Activated CD4-positive, CD25-positive, alpha-beta regulatory T cell treated with anti-CD3 and anti-CD28 coated beads, Interleukin-2, amount 50 U/mL, for 24 hours (primary cell): ENCODE measurements at regions not wholly inside any gene's neighbourhood (a gene's known extent, or its start where the extent isn't known, plus 50 kb on each side); places are given as distances from the start of the nearest gene placed in this dataset.
"Not testable (repeated sequence)": the region's sequence is repeated elsewhere in the genome, so short reads cannot be mapped to it uniquely, and the experiment has no call there.

ENCODE experiments used
- ATAC-seq, 2 donors: fragments of 150-1000 bp; cut with Tn5 transposase; one replicate each; pipeline ENCODE4 v1.10.0; 2021; ENCODE audit warnings: mild to moderate bottlenecking in 1 of 2, moderate library complexity in 1 of 2

DNA sequence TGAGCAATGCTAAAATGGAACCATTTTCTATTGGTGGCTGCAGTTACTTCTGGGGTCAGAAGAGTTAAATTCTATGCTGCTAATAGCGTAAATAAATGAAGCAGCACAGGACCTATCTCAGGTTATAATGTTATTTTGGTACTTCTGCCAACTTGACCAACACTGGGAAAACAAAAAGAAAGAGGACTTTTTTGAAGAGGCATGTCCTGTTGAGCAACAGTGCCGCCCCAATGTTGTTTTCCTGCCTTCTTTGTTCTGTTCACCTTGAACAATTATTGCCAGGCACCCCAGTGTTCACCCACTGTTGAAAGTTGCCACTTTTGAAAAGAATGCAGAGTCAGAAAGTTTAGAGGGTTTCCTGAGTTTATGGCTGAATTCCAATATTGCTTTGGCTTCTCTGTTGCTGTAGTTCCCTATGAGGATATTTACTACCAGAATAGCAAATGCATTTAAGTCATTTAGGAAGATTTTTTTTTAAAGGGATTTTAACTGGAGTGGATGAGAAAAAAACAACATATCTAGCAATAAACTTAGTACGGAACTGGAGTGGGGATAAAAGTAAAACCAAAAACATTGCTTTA, 679.0 kb upstream of the DPPA4 start:
- ATAC-seq = no peak

DNA sequence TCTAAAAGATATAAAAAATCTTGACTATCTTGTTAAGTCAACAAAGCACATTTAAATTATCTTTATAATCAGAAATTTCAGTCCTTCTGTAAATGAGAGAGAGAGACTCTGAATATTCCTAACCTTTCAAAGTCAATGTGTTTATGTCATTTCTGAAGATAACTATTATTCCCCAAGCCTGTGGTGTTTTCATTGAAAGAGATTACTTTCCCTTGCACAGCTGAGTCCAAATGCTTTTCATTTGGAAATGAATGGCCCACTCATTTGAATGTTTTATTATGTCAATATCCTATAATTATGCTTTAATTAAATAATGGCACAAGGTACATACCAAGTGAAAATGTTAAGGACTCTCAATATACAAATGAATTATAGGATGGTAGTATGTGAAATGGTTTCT, 680.0 kb upstream of the DPPA4 start:
- ATAC-seq = no peak

DNA sequence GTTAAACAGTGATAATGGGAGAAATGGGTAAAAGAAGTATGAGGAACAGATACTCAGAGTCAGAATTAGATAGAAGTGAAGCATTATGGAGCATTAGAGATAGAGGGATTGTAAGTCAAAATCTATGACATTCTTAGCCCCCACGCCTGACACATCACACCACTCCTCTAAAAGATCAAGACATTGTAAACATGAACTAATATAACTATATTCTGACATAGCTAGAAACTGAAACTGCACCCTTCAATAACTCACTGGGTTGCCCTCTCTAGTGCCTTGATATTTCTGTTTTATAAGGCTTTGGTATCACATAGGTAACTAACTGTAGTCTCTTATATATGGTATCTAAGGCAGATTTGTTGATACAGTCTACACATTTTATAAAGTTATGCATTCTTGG, 684.3 kb upstream of the DPPA4 start:
- ATAC-seq = peak; percentile 71 to 81

DNA sequence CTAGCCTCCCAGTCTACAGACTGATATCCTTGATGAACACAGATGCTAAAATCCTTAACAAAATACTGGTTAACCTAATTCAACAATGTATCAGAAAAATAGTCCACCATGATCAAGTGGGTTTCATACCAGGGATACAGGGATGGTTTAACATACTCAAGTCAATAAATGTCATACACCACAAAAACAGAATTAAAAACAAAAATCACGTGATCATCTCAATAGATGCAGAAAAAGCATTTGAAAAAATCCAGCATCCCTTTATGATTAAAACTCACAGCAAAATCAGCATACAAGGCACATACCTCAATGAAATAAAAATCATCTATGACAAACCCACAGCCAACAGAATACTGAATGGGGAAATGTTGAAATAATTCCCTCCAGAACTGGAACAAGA, 685.7 kb upstream of the DPPA4 start:
- ATAC-seq = not testable (repeated sequence)

DNA sequence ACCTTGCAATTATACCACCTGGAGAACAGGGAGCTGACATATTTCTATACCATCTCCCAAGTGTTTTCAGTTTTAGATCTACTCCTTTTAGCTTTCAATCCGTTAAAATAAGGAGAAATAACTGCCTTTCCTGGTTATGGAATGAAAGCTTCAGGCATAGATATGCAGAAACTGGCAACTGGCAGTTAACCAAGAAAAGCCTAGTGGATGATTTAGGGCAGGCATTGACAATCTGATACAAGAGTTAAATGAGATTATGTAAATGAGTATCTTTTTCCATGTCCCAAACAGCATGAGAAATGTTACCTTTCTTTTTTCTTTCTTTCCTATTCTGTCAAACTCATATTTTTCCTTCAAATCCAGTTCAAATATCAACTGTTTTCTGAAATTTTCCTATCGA, 689.1 kb upstream of the DPPA4 start:
- no peak for ATAC-seq

DNA sequence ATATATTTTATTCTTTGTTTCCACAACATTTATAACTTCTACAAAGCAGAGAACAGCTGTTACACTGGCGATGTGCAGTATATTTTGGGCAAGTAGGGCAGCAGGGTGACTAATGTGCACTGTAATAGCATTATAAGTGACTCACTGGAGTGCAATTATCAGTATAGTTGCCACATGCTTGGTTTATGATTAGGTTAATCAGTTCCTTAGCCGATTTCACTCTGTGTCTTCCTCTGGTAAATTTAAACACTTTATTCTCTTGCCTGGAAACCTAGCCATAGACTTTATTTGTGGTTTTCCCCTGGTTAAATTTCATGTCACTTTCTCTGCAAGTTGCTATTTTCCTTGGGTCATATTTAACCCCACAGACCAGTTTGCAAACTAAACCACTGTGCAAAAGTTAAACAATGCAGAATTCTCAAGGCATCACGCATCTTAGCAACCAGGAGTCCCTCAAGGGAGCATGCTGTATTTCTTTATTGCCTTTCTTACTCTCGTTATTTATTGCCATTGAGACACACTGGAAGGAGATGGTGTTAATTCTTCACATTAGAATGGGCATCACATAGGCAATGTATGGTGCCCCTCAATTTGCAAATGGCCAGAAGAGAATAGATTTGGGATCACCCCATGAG, 690.2 kb upstream of the DPPA4 start:
- peak; percentile 58 to 70 for ATAC-seq

DNA sequence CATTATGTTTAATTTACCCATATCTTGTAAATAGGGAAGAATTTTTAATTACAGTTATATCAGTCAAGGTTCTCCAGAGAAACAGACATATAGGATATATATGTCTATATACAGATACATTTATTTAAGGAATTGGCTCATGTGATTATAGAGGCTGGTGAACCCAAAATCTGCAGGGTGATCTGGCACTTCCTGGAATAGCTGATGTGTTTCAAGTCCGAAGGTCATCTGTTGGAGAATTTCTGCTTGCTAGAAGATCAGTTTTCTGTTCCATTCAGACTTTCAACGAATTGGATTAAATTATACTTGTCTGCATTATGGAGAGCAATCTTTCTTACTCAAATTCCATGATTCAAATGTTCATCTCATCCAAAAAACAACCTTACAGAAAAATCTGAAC, 694.6 kb upstream of the DPPA4 start:
- ATAC-seq = no peak

DNA sequence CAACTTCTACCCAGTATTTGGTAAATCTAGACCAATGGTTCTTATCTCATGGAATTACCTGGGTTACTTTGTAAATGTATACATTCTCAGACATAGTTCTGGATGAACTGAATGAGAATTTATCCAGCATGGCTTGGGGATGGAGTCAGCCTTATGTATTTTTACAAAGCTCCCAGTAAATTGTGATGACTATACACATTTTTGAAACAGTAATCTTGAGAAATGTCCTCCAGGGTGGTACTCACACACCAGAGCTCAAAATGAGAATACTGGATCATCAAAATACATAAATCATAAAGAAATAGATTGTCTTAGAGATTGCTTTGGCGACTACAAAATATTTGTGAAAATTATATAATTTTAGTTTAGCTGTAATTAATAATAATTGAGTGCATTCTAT, 722.1 kb upstream of the DPPA4 start:
- ATAC-seq = no peak

DNA sequence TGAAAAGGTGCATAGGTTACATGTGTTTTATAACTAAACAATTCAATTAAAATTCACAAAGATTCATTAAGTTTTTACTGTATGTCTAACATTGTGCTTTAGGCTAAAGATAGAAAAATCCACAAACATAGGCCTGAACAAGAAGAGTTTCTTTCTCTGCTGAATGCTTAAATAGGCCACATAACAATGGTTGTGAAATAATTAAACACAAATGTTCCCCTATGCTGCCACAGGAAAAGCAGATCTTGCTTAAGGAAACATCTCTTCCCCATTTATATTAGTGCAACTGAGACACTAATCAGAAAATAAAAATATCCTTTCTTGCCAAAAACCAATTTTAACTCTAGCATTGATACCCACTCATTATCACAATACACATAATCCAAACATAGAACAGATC, 725.4 kb upstream of the DPPA4 start:
- ATAC-seq = no peak

DNA sequence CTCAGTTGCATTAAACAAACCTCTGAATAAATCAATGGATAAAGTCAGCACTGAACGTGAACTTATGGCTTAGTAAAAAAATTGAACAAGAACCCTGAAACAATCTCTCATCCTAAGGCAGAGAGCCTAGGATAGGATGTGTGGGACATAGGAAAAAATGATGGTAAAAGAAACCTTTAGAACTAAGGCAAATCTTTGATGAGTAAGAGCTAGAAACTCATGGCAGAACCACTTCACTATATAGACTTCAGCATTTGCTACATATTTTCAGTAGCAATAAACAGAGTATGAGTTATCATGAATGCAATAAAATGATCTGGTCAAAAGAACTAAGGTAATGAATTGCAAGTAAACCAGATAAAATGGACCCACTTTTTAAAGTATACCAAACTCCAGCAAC, 725.8 kb upstream of the DPPA4 start:
- no peak for ATAC-seq

DNA sequence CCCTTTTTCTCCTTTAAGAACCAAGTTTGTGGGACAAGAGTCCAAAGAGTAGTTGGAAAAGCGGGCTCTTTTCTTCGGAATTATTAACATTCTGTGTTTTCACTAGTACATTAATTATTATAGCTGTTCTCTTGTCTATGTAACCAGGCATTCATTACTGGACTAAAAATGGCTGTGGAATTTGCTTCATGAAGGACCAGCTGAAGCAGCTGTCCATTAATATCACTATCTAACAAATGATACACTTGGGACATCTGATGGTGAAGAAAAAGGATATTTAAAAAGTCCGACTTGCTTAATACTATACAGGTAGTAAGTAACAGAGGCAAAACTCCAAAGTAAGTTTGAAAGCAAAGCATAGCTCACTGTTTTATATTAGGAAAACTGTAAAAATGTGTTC, 728.9 kb upstream of the DPPA4 start:
- ATAC-seq = no peak

DNA sequence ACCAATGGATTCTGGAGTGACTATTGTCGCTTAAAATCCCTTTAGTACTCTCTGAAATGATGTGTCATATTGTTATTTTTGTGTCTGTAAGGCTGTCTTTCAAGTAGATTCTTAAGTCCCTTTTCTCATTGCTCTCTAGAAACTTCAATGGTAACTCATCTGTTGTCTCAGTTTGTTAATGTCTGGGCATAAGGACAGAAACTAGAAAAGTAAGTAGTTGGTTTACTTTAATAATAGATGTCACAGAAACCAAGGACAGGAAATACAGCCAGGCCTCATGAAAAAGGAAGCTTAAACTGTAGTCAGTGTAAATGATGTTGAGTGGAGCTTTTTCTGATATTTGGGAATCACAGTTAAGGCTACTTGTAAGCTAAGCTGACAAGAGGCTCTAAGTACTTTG, 730.2 kb upstream of the DPPA4 start:
- no peak for ATAC-seq

DNA sequence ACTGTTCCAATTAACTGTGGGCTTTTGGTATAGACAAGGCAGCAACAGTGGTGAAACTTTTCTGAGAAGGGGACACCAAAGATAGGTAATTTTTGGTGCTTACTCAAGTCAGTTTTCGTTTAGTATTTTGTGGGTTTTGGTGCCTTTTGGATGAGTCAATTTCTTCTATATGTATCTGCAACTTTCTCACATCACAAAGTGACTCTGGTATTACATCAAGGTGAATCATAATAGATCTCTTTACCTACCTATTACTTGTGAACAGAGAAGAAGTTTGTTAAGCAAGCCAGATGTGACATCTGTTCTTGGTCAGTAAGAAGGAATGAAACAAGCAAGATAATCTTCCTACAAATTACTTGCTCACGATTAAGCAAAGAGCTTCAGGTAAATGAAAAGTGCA, 732.4 kb upstream of the DPPA4 start:
- peak; percentile 86 to 89 for ATAC-seq

DNA sequence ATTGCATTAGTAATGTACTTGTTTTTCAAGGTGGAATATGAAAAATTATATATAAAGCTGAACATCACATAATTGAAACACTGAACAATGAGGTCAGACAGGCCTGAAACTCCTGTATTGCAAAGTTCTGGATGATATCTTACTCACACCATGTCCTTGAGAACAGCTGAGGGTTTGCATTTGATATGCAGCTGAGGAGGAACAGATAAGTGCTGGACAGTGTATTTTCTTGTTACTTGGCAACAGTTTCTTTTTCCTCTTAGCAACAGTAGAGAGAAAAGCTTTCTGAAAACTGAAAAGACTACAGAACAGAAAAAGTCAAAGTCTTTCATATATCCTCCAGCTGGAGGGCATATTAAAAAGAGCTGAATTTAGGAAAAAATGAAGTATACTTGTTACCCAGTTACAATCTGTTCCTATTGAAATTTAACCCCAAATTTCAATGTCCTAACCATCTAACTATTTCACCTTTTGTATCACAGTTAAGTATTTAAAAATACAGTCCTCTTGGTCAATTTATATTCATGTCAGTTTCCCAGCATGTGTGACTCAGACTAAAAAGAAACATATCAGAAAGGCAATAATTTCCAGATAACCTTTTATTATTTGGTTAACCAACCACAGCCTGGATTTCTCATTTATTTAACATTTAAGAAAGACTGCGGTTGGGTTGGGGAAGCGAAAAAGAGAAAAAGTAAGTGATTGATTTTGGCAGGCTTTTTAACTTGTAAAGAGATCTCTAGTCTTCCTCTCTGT, 733.0 kb upstream of the DPPA4 start:
- ATAC-seq = peak; percentile 46 to 49

DNA sequence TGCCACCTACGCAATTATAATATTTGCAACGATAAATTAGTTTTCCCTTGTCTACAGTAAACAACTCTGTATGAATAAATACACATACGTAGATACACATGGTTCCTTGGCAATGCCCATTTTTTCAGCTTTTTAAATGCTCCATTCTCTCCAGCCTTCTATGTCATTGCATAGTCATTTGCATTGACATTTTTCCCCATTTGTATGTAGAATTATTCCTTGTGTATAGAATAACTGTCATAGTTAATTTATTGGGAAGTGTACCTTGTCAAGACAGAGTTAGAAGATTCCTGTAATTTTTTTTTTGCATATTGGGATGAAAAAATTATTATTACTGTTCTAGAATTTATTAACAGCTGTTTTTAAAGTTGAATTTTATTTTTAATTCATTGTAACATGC, 736.7 kb upstream of the DPPA4 start:
- no peak for ATAC-seq

DNA sequence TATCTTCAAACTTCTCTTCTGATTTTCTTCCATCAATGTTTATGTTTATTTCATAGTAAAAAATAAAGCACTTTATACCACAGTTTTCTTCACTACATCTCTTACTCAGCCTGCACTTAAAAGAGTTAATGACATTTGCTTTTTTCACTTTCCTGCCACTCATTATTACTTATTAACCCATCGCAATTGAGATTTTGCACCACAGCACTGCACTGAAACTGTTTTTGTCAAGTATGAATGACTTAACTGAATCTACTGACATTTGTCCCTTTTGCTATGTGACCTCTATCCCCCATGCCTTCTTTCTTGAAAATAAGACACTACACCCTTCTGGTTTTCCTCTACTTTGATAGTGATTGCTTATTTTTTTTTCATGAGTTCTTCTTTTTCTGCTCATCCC, 739.7 kb upstream of the DPPA4 start:
- no peak for ATAC-seq

DNA sequence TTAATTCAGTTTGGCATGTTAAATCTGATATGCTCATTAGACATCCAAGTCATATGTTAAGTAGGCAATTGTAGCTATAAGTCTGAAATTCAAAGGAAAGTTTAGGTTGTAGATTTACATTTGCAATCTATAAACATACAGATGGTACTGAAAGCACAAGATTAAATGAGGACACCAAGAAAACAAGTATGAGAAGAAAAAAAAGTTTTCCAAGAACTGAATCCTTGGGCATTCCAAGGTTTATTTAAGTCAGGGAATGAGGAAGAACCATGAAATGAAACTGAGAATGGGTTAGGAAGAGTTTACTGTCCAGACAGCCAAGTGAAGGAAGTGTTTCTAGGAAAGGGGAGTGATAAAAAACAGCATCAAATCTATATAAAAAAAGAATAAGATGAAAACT, 756.1 kb upstream of the DPPA4 start:
- no peak for ATAC-seq

DNA sequence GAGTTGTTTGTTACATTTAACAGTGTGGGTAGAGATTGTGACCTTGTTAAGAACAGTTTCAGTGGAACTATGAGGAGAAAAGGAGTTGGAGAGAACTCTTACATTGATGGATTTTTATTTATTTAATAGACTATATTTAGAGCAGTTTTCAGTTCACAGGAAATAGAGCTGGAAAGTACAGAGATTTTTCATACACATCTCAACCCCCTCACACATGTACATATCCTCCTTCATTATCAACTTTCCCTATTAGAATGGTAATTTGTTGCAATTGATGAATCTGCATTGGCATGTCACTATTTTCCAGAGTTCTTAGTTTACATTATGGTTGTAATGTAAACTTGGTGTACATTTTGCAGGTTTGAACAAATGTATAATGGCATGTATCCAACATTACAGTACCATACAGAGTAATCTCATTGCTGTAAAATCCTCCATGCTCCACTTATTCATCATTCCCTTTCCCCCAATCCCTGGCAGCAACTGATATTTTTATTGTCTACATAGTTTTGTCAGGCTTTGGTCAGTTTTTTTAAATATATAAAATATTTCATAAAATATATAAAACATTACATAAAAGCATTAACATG, 756.6 kb upstream of the DPPA4 start:
- ATAC-seq = no peak

DNA sequence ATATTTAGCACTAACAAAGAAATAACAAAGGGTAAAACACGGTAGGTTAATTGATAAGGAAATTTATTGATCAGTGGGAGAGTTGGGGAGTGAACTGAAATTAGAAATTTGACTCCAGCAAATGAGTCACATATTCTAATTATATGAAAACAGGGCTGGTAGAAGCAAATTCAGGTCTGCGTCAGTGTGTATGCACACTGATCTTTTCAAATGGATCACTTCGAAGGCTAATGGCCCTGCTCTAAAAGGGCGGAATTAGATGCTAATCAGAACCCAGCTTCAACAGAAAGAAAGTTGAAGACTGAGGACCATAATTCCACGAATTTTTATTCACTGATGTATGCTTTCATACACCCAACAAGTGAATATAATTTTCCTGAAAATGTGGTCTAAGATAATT, 762.4 kb upstream of the DPPA4 start:
- no peak for ATAC-seq

DNA sequence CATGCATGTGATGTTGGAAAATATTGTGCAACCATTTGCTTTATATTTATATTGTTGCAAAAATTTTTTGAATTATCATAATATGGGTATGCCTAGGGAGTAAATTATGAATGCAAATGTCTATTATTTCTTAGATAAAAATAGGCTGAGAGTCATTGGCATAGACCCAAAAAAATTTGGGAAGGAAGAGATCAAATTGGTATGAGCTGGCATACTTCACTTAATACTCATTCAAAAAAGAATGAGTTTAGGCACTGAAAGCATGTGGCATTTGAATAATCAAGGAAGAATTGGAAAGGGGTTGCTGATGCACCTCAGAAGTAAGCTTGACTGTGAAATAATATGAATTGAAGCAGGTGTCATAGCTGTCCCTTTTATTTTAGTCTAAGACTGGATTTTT, 764.0 kb upstream of the DPPA4 start:
- ATAC-seq = no peak

DNA sequence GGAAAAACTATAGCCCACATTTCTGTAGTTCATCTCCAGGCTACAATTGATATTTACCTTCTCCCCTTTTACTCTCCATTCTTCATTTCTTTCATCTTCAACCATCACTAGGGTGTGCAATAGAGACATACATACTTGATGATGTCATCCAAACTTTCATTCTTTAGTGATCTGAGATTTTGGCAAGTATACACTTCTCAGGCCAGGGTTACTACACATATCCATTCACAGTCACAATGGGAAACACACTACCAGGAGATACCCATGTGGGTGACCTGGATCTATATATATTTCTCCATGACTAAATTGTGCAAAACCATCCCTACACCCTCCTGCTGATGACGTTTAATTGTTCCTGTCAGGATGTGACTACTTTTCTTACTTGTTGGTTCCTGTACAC, 769.5 kb upstream of the DPPA4 start:
- no peak for ATAC-seq

DNA sequence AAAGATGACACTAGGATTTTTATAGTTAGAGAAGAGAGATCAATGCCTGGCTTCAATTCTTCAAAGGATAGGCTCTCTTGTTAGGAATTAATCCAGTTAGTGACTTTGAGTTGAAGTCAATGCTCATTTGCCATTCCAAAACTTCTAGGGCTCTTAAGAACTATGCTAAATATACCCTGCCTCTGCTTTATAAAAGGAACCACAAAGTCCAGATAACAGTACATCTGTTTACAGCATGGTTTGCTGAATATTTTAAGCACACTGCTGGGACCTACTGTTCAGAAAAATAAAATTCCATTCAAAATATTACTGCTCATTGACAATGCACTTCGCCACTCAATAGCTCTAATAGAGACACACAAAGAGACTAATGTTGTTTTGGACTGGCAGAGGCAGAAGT, 786.6 kb upstream of the DPPA4 start:
- no peak for ATAC-seq

DNA sequence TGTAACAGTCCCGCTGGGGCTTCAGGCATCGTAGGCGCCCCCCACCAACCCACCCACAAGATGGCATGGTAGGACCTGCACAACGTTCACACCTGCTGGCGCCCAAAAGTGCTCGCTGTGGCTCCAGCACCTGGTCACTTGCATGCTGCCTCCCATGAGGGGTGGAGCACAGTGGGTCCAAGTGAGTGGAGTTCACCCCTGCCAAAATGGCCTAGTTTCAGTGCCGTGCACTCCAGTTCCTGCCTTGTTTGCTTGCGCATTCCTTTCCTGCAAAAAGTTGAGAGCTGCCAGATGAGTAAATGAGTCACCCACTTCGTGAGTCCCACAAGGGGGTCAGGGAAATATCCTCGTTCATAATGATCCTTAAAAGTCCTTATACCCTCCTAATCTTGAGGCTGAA, 788.7 kb upstream of the DPPA4 start:
- ATAC-seq = no peak

DNA sequence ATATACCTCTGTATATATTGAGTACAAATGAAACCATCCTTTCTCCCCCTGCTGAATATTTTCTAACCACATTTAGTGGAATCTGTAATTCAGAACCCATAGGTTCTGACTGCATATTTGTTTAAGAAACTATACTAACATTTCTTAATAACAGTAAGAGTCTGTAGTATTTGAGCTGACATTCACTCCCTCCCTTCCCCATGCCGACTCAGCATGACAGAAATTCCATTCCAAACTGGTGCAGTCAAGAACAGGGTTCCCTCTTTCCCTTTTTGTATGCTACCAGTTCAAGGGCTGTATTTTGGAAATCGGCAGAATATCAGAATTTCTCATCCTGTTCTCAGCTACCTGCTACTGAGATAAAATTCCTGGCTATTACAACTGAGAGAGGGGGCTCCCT, 796.6 kb upstream of the DPPA4 start:
- ATAC-seq = no peak
